Calu3 (cell line): ENCODE measurements at regions not wholly inside any gene's neighbourhood (a gene's known extent, or its start where the extent isn't known, plus 50 kb on each side); places are given as distances from the start of the nearest gene placed in this dataset.

ENCODE experiments used
- BruUV-seq: library from RNA; stranded (reverse); fragments of 400-500 nt; replicated peaks from 2 replicates; lab custom pipeline; 2021; lab: Mats Ljungman, UMichigan
- CTCF ChIA-PET: fragments of 300-600 bp; sonication (Branson Sonifier 250); formaldehyde crosslinking; loops from one replicate; lab custom pipeline; 2022; ENCODE audit warnings: antibody characterized with exemption; lab: Charles Lee
- DNase-seq: peaks from one replicate; pipeline ENCODE4 v3.0.0; 2022
- H3K27ac Mint-ChIP-seq: one replicate; pipeline ENCODE4 v1.8.0; 2022; ENCODE audit warnings: mixed read lengths; ENCODE audit not compliant: unreplicated experiment
- H3K27me3 Mint-ChIP-seq: one replicate; pipeline ENCODE4 v1.8.0; 2022; ENCODE audit warnings: mixed read lengths; ENCODE audit not compliant: unreplicated experiment
- H3K36me3 Mint-ChIP-seq: one replicate; pipeline ENCODE4 v1.8.0; 2022; ENCODE audit warnings: mild to moderate bottlenecking, moderate library complexity, mixed read lengths; ENCODE audit not compliant: insufficient read depth, unreplicated experiment
- H3K4me1 Mint-ChIP-seq: one replicate; pipeline ENCODE4 v1.8.0; 2022; ENCODE audit warnings: mild to moderate bottlenecking, low read depth, mixed read lengths; ENCODE audit not compliant: unreplicated experiment
- H3K4me3 Mint-ChIP-seq: one replicate; pipeline ENCODE4 v1.8.0; 2022; ENCODE audit warnings: mild to moderate bottlenecking, low read depth, moderate library complexity, mixed read lengths; ENCODE audit not compliant: unreplicated experiment
- H3K9me3 Mint-ChIP-seq: one replicate; pipeline ENCODE4 v1.8.0; 2022; ENCODE audit warnings: low read depth, mixed read lengths; ENCODE audit not compliant: unreplicated experiment
- CTCF ChIP-seq: fragments of 200-600 bp; IDR thresholded peaks from one replicate; pipeline ENCODE4 v1.8.0; 2022; ENCODE audit warnings: antibody characterized with exemption; ENCODE audit not compliant: unreplicated experiment
- intact Hi-C: fragments of 100-400 bp; cut with micrococcal nuclease; formaldehyde crosslinking; loops from one replicate; pipeline ENCODE4 v1.10.0; 2022; ENCODE audit not compliant: unreplicated experiment

GRCh38 chr4:104989371-104989770 is 157.3 kb upstream of the TET2 start:
- Mint-ChIP-seq H3K27me3 (no peaks in the 10 kb centered on the region), H3K27ac (no peak overlapping the region), H3K4me1 (no peaks in the 10 kb centered on the region), H3K36me3 (no peaks in the 10 kb centered on the region), H3K9me3 (no peaks in the 10 kb centered on the region), H3K4me3 (no peak overlapping the region)
- no peak for TF ChIP-seq CTCF
- intact Hi-C loops, result no loop called here
- BruUV-seq, result no TSS peak
- CTCF ChIA-PET, result no interaction called here
- DNase-seq, result no peak

DNA sequence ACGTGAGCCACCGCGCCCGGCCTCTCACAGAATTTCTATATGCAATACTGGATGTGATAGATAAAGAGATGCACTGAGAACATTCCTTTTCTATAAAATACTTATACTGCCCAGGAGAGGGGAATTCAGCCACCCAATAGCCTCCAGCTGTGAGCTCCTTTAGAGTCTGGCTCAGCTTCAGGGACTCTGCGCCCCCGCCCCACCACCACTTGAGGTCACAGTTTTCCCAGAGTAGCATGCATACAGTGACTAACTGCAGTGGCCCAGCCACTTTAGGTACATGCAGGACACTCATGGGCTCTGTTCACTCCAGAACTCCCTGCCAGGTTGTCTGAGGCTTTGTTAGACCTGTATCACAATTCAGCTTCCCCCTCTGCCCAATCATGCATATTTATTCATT is 144.4 kb upstream of the TET2 start:
- no peaks in the 10 kb centered on the region for H3K4me1 Mint-ChIP-seq
- no peak overlapping the region for H3K4me3 Mint-ChIP-seq
- CTCF ChIA-PET, result no interaction called here
- H3K9me3 Mint-ChIP-seq, result no peaks in the 10 kb centered on the region
- intact Hi-C loops, result no loop called here
- TF ChIP-seq CTCF, result no peak
- no peaks in the 10 kb centered on the region for H3K27me3 Mint-ChIP-seq
- no peak overlapping the region for H3K27ac Mint-ChIP-seq
- no peaks in the 10 kb centered on the region for H3K36me3 Mint-ChIP-seq
- BruUV-seq, result no TSS peak
- no peak for DNase-seq

DNA sequence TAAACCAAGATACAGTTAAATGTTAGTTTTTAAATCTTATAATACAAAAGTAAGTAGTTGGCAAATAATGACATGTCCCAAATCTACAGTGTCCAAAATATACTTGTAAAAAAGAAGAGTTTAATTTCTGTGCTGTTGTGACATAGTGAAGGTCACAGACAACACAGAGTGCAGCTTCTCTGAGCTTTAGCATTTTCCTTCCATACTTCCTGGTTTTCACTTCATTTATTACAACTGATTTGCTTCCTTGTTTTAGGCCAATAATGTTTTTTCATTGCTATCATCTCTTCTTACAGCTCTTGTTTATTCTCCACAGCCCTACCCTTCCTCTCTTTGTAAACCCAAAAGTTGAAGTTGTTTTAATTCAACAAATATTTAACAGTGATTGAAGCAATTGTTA is 132.4 kb upstream of the TET2 start:
- H3K27me3 Mint-ChIP-seq, result no peaks in the 10 kb centered on the region
- BruUV-seq, result no TSS peak
- intact Hi-C loops, result no loop called here
- no peak for DNase-seq
- H3K36me3 Mint-ChIP-seq, result no peaks in the 10 kb centered on the region
- H3K4me3 Mint-ChIP-seq, result no peak overlapping the region
- peaks cover 7% of the 10 kb centered on the region for H3K9me3 Mint-ChIP-seq
- peaks cover 12% of the 10 kb centered on the region for H3K4me1 Mint-ChIP-seq
- peak overlapping the region; percentile 43 for H3K27ac Mint-ChIP-seq
- CTCF ChIA-PET, result no interaction called here
- no peak for TF ChIP-seq CTCF

DNA sequence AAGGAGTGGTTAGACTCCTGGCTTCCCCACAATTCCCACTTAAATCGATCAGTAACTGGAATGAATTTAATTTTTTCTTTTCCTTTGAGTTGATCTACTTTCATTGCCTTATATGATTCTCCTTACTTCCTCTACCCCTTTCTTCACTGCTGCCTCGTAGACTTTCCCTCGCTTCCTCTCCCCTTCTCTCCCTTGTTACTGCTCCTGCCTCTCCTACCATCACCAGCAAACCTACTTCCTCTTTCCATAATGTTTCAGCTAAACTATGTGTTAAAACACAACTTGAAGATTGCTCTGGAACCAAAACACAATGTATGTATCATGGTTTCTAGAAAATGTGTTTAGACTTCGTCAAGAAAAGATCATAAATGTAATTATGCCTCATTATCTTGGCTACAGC is 132.0 kb upstream of the TET2 start:
- BruUV-seq, result no TSS peak
- Mint-ChIP-seq H3K27ac (peak overlapping the region; percentile 43), H3K9me3 (peaks cover 7% of the 10 kb centered on the region), H3K36me3 (no peaks in the 10 kb centered on the region), H3K27me3 (no peaks in the 10 kb centered on the region), H3K4me3 (no peak overlapping the region), H3K4me1 (peaks cover 12% of the 10 kb centered on the region)
- CTCF ChIA-PET, result no interaction called here
- no peak for DNase-seq
- intact Hi-C loops, result no loop called here
- no peak for TF ChIP-seq CTCF

DNA sequence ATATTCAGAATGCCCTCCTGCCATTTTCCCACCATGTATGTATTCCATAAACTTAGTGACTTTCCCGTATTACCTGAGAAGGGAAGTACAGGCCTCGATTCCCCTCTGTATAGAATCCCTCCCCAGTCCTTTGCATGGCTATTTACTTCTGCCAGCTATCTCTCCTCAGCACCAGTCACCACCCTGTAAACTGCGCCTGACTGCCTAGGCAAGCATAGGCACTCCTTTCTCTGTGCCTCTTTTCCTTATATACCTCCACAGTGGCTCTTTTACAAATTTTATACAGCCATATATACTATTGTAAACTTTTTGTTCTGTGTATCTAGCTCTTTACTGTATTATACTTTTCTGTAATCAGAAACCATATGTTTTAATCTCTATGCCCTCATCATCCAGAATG is 130.9 kb upstream of the TET2 start:
- H3K9me3 Mint-ChIP-seq, result peaks cover 3% of the 10 kb centered on the region
- no peak overlapping the region for H3K4me3 Mint-ChIP-seq
- intact Hi-C loops, result no loop called here
- no peaks in the 10 kb centered on the region for H3K36me3 Mint-ChIP-seq
- CTCF ChIA-PET, result no interaction called here
- H3K27ac Mint-ChIP-seq, result no peak overlapping the region
- peaks cover 12% of the 10 kb centered on the region for H3K4me1 Mint-ChIP-seq
- H3K27me3 Mint-ChIP-seq, result no peaks in the 10 kb centered on the region
- DNase-seq, result no peak
- no peak for TF ChIP-seq CTCF
- BruUV-seq, result no TSS peak
